Neutrophil (primary cell): ENCODE measurements at regions not wholly inside any gene's neighbourhood (a gene's known extent, or its start where the extent isn't known, plus 50 kb on each side); places are given as distances from the start of the nearest gene placed in this dataset.

Experiments
- H3K27ac ChIP-seq: fragments of 200-600 bp; sonication (generic); 2 replicates; pipeline ENCODE4 v1.5.1; 2016; ENCODE audit warnings: mild to moderate bottlenecking, moderate library complexity
- H3K27me3 ChIP-seq: fragments of 200-600 bp; sonication (generic); 2 replicates; pipeline ENCODE4 v1.6.0; 2016; ENCODE audit warnings: mild to moderate bottlenecking
- H3K36me3 ChIP-seq: fragments of 200-600 bp; sonication (generic); 2 replicates; pipeline ENCODE4 v1.5.1; 2017
- H3K4me1 ChIP-seq, 2 experiments: fragments of 200-600 bp in 1 of 2; sonication (generic) in 1 of 2; 1 replicate in 1 of 2; 2 replicates in 1 of 2; pipeline versions ENCODE4 v1.5.1 to v1.6.1; 2013 to 2016; ENCODE audit warnings: low read depth in 1 of 2, low read length in 1 of 2, mild to moderate bottlenecking in 1 of 2, moderate library complexity in 1 of 2; ENCODE audit not compliant: control insufficient read depth in 1 of 2, insufficient read depth in 1 of 2
- H3K4me3 ChIP-seq, 2 experiments: fragments of 200-600 bp in 1 of 2; sonication (generic) in 1 of 2; 1 replicate in 1 of 2; 2 replicates in 1 of 2; pipeline ENCODE4 v1.5.1; 2013 to 2016; ENCODE audit warnings: low read depth in 1 of 2, low read length in 1 of 2, mild to moderate bottlenecking in 1 of 2, moderate library complexity in 1 of 2
- H3K9me3 ChIP-seq: fragments of 200-600 bp; sonication (generic); 2 replicates; pipeline ENCODE4 v1.5.1; 2016
- TF ChIP-seq, protein P1 (sequence below): fragments of 200-600 bp; sonication (generic); IDR thresholded peaks from 2 replicates; pipeline ENCODE4 v1.5.1; 2016; ENCODE audit warnings: antibody characterized with exemption

DNA sequence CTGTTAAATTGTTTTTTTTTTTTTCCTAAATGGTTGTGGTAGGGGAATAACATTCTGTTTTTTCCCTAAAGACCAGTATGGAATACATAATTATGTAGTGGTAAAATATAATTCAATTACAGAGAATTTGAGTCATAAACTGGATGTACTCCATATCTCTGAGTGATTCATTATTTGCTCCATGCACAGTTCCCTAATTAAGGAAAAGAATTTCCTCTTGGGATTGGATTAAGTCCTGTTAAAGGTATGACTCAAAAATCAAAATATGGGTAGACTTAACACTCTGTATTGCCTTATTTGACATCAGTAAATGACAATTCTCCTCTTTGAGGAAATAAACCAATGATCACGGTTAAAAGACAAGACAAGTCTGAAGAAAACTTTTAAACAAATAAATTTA is 78.0 kb upstream of the KCNH8 start:
- H3K4me1 ChIP-seq, result no peaks in the 10 kb centered on the region
- no peaks in the 10 kb centered on the region for H3K36me3 ChIP-seq
- no peak overlapping the region for H3K4me3 ChIP-seq
- TF ChIP-seq, protein P1, sequence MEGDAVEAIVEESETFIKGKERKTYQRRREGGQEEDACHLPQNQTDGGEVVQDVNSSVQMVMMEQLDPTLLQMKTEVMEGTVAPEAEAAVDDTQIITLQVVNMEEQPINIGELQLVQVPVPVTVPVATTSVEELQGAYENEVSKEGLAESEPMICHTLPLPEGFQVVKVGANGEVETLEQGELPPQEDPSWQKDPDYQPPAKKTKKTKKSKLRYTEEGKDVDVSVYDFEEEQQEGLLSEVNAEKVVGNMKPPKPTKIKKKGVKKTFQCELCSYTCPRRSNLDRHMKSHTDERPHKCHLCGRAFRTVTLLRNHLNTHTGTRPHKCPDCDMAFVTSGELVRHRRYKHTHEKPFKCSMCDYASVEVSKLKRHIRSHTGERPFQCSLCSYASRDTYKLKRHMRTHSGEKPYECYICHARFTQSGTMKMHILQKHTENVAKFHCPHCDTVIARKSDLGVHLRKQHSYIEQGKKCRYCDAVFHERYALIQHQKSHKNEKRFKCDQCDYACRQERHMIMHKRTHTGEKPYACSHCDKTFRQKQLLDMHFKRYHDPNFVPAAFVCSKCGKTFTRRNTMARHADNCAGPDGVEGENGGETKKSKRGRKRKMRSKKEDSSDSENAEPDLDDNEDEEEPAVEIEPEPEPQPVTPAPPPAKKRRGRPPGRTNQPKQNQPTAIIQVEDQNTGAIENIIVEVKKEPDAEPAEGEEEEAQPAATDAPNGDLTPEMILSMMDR, result no peak
- no peaks in the 10 kb centered on the region for H3K9me3 ChIP-seq
- H3K27ac ChIP-seq, result no peak overlapping the region
- H3K27me3 ChIP-seq, result no peaks in the 10 kb centered on the region

DNA sequence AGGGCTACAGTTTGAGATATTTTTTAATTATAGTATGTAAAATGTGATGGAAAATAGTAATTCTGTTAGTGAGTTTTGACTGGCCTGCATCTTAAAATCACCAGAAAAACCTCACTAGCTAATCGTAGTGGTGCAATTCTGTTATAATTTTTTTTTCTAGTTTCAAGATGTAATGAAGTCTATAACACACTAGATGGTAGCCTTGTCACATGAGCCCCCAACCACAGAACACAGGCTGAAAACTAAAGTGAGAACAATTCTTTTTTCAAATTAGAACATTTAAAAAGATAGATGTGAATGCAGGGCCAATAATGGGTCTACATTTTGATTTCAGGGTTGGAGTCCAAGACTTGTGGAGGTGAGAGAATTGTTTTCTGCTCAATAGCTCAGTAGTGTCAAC is 83.3 kb upstream of the KCNH8 start:
- TF ChIP-seq, protein P1, result no peak
- no peaks in the 10 kb centered on the region for H3K9me3 ChIP-seq
- no peak overlapping the region for H3K27ac ChIP-seq
- no peaks in the 10 kb centered on the region for H3K4me1 ChIP-seq
- H3K27me3 ChIP-seq, result no peaks in the 10 kb centered on the region
- no peaks in the 10 kb centered on the region for H3K36me3 ChIP-seq
- no peak overlapping the region for H3K4me3 ChIP-seq

DNA sequence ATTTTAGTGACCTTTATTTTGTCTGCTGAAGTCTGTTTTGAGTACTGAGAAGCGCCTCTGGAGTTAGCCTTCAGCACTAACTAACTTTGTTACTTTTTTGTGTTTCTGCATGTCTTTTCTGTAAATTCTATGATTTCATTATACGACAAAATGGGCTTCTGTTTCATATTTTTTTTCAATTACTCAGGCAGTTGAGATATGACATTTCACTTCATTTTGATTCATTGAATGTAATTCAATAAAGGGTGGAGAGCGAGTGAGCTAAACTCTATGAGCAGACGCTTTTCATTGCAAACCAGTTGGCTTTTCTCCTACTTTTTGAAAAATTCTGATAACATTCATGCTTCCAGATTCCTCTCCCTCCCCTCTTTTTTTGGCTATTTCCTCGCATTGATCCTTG is 84.4 kb upstream of the KCNH8 start:
- Histone ChIP-seq H3K4me3 (no peak overlapping the region), H3K9me3 (no peaks in the 10 kb centered on the region), H3K27me3 (no peaks in the 10 kb centered on the region), H3K4me1 (no peaks in the 10 kb centered on the region), H3K36me3 (no peaks in the 10 kb centered on the region), H3K27ac (no peak overlapping the region)
- TF ChIP-seq, protein P1, result no peak

DNA sequence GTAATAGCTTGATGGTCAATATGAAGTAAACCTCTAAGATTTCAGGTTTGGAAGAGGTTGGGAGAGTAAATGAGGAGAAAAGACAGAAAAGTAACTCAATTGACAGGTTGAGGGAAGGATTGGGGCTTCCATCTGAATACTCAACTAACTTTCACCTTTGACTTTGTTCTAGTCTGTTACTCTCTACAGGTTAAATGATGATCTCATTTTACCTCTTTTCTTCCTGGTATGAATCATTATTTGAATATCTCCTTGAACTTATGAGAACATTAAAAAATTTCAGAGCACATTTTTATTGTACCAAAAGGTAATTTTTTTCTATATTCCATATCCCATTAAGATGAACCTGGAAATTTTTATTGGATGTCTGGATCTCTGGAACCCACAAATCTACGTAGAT is 87.9 kb upstream of the KCNH8 start:
- TF ChIP-seq, protein P1, result no peak
- Histone ChIP-seq H3K9me3 (no peaks in the 10 kb centered on the region), H3K4me3 (no peak overlapping the region), H3K36me3 (no peaks in the 10 kb centered on the region), H3K27ac (no peak overlapping the region), H3K27me3 (no peaks in the 10 kb centered on the region), H3K4me1 (no peaks in the 10 kb centered on the region)

DNA sequence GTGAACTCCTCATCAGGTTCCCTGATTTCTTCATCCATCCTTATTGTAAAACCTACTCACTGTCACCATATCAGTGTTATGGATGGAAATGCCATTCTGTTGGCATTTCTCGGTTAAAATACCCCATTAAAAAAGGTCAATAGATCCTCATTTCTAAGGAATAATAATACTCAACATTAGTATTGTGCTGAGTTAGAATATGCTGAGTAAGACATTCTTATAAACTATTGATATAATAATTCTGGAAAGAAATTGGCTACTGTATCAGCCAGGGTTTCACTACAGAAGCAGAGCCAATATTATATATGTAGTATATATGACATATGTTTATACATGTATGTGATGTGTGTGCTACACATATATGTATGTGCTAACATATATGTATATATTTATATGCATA is 95.4 kb upstream of the KCNH8 start:
- TF ChIP-seq, protein P1, result no peak
- Histone ChIP-seq H3K4me3 (no peak overlapping the region), H3K9me3 (no peaks in the 10 kb centered on the region), H3K27me3 (no peaks in the 10 kb centered on the region), H3K27ac (no peak overlapping the region), H3K36me3 (no peaks in the 10 kb centered on the region), H3K4me1 (no peaks in the 10 kb centered on the region)

DNA sequence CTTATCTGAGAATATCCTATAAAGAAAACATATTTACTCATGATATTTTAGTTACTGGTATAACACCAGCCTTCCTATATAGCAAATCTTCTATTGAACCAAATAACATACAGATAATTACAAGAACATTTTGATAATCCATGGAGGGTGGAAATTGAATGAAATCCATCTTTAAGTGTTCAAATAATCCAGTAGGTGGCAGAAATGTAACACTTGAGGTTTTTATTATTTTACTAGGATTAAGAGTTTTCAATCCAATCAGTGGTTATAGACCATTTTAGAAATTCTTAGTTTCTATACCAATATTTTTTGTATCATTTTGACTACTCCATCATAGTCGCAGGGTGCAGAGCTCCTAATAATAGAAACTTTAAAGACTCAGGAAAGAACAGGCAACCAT is 101.9 kb upstream of the KCNH8 start:
- no peak overlapping the region for H3K27ac ChIP-seq
- no peaks in the 10 kb centered on the region for H3K4me1 ChIP-seq
- no peaks in the 10 kb centered on the region for H3K27me3 ChIP-seq
- H3K9me3 ChIP-seq, result no peaks in the 10 kb centered on the region
- TF ChIP-seq, protein P1, result no peak
- H3K36me3 ChIP-seq, result no peaks in the 10 kb centered on the region
- no peak overlapping the region for H3K4me3 ChIP-seq
